Esophagus muscularis mucosa (tissue), 3 donors: ENCODE measurements at regions not wholly inside any gene's neighbourhood (a gene's known extent, or its start where the extent isn't known, plus 50 kb on each side); places are given as distances from the start of the nearest gene placed in this dataset.

Source experiments
- POLR2A ChIP-seq: fragments of 450-650 bp; IDR thresholded peaks from one replicate; pipeline ENCODE4 v1.6.1; 2017; ENCODE audit warnings: antibody characterized with exemption, moderate library complexity, mild to moderate bottlenecking, low read depth
- TF ChIP-seq, protein P1 (sequence below), 3 experiments: fragments of 200-600 bp in 2 of 3; fragments of 450-650 bp in 1 of 3; sonication (generic) in 2 of 3; IDR thresholded peaks; one replicate each; pipeline ENCODE4 v1.5.1; 2017 to 2019; ENCODE audit warnings: antibody characterized with exemption in 3 of 3, mild to moderate bottlenecking in 2 of 3, moderate library complexity in 1 of 3

- TF ChIP-seq, protein P1, sequence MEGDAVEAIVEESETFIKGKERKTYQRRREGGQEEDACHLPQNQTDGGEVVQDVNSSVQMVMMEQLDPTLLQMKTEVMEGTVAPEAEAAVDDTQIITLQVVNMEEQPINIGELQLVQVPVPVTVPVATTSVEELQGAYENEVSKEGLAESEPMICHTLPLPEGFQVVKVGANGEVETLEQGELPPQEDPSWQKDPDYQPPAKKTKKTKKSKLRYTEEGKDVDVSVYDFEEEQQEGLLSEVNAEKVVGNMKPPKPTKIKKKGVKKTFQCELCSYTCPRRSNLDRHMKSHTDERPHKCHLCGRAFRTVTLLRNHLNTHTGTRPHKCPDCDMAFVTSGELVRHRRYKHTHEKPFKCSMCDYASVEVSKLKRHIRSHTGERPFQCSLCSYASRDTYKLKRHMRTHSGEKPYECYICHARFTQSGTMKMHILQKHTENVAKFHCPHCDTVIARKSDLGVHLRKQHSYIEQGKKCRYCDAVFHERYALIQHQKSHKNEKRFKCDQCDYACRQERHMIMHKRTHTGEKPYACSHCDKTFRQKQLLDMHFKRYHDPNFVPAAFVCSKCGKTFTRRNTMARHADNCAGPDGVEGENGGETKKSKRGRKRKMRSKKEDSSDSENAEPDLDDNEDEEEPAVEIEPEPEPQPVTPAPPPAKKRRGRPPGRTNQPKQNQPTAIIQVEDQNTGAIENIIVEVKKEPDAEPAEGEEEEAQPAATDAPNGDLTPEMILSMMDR (IDR thresholded peaks at IDR 0.05): no peak
- TF ChIP-seq POLR2A: no peak
These were observed 107.4 kb upstream of the LRRTM4 start for GRCh38 chr2:77629539-77629938.
